HG03103 (cell line): ENCODE measurements at regions not wholly inside any gene's neighbourhood (a gene's known extent, or its start where the extent isn't known, plus 50 kb on each side); places are given as distances from the start of the nearest gene placed in this dataset.

ENCODE experiments used
- ATAC-seq: cut with Tn5 transposase; IDR thresholded peaks from one replicate; pipeline ENCODE4 v1.9.1; 2021; ENCODE audit warnings: low read depth; ENCODE audit not compliant: unreplicated experiment

- ATAC-seq: no peak
These were observed 296.5 kb upstream of the STEAP1 start for GRCh38 chr7:89857767-89858166.

- no peak for ATAC-seq
These were observed 266.8 kb upstream of the STEAP1 start for GRCh38 chr7:89887489-89887888.

- no peak for ATAC-seq
These were observed 245.5 kb upstream of the STEAP1 start for GRCh38 chr7:89908736-89909135.

- no peak for ATAC-seq
These were observed 239.6 kb upstream of the STEAP1 start for GRCh38 chr7:89914711-89915110.

- no peak for ATAC-seq
These were observed 228.1 kb upstream of the STEAP1 start for GRCh38 chr7:89926194-89926593.

- ATAC-seq: no peak
These were observed 227.6 kb upstream of the STEAP1 start for GRCh38 chr7:89926701-89927100.

- ATAC-seq: no peak
These were observed 226.5 kb upstream of the STEAP1 start for GRCh38 chr7:89927762-89928161.

GRCh38 chr7:89928451-89928850 is 225.8 kb upstream of the STEAP1 start:
- no peak for ATAC-seq

- ATAC-seq: no peak
These were observed 220.2 kb upstream of the STEAP1 start for GRCh38 chr7:89934101-89934500.

- ATAC-seq: no peak
These were observed 210.7 kb upstream of the STEAP1 start for GRCh38 chr7:89943525-89944050.

GRCh38 chr7:89958525-89959068 is 195.7 kb upstream of the STEAP1 start:
- no peak for ATAC-seq

GRCh38 chr7:89966067-89966664 is 188.1 kb upstream of the STEAP1 start:
- no peak for ATAC-seq

- no peak for ATAC-seq
These were observed 178.7 kb upstream of the STEAP1 start for GRCh38 chr7:89975577-89975976.

- ATAC-seq: no peak
These were observed 166.6 kb upstream of the STEAP1 start for GRCh38 chr7:89987665-89988064.

- no peak for ATAC-seq
These were observed 166.2 kb upstream of the STEAP1 start for GRCh38 chr7:89988074-89988473.

- ATAC-seq: no peak
These were observed 164.8 kb upstream of the STEAP1 start for GRCh38 chr7:89989454-89989853.

GRCh38 chr7:89994483-89994882 is 159.8 kb upstream of the STEAP1 start:
- no peak for ATAC-seq

GRCh38 chr7:89998554-89998953 is 155.7 kb upstream of the STEAP1 start:
- ATAC-seq: no peak

GRCh38 chr7:90005836-90006235 is 148.4 kb upstream of the STEAP1 start:
- no peak for ATAC-seq

- no peak for ATAC-seq
These were observed 147.1 kb upstream of the STEAP1 start for GRCh38 chr7:90007001-90007654.

- ATAC-seq: no peak
These were observed 146.4 kb upstream of the STEAP1 start for GRCh38 chr7:90007831-90008230.

- ATAC-seq: no peak
These were observed 132.1 kb upstream of the STEAP1 start for GRCh38 chr7:90022213-90022612.
